ENCODE measurements at regions not wholly inside any gene's neighbourhood (a gene's known extent, or its start where the extent isn't known, plus 50 kb on each side); places are given as distances from the start of the nearest gene placed in this dataset.

- TF ChIP-seq CTCF (IDR thresholded peaks at IDR 0.05) (no peak), POLR2A (IDR thresholded peaks at IDR 0.05) (no peak)
These were observed 97.1 kb upstream of the TMC3 start for GRCh38 chr15:81471151-81471550.
